Lower leg skin (tissue), 3 donors: ENCODE measurements at regions not wholly inside any gene's neighbourhood (a gene's known extent, or its start where the extent isn't known, plus 50 kb on each side); places are given as distances from the start of the nearest gene placed in this dataset.

Experiments used
- POLR2A ChIP-seq, 2 donors: fragments of 450-650 bp; IDR thresholded peaks; one replicate each; pipeline ENCODE4 v1.6.1; 2016 to 2017; ENCODE audit warnings: antibody characterized with exemption in 2 of 2, mild to moderate bottlenecking in 1 of 2, moderate library complexity in 1 of 2
- TF ChIP-seq, protein P1 (sequence below), 3 donors: fragments of 450-650 bp; IDR thresholded peaks; one replicate each; pipeline ENCODE4 v1.5.1; 2016; ENCODE audit warnings: antibody characterized with exemption in 3 of 3, mild to moderate bottlenecking in 3 of 3, moderate library complexity in 2 of 3

DNA sequence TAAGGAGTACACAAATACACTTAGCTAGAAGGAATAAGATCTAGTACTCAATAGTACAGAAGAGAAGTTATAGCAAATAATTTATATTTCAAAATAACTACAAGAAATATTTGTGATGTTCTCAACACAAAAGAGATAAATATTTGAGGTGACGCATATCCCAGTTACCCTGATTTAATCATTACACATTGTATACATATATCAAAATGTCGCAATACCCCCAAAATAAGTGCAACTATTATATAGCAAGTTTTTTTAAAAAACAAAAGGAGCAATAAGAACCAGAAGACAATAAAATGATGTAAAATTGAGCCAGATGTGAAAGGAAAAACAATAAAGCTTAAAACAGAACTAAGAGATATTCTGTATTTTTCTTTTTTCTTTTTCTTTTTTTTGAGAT, 59.3 kb upstream of the KIAA1217 start:
- TF ChIP-seq, protein P1, sequence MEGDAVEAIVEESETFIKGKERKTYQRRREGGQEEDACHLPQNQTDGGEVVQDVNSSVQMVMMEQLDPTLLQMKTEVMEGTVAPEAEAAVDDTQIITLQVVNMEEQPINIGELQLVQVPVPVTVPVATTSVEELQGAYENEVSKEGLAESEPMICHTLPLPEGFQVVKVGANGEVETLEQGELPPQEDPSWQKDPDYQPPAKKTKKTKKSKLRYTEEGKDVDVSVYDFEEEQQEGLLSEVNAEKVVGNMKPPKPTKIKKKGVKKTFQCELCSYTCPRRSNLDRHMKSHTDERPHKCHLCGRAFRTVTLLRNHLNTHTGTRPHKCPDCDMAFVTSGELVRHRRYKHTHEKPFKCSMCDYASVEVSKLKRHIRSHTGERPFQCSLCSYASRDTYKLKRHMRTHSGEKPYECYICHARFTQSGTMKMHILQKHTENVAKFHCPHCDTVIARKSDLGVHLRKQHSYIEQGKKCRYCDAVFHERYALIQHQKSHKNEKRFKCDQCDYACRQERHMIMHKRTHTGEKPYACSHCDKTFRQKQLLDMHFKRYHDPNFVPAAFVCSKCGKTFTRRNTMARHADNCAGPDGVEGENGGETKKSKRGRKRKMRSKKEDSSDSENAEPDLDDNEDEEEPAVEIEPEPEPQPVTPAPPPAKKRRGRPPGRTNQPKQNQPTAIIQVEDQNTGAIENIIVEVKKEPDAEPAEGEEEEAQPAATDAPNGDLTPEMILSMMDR (IDR thresholded peaks at IDR 0.05): no peak
- no peak for TF ChIP-seq POLR2A (IDR thresholded peaks at IDR 0.05)
